MM.1S (cell line): ENCODE measurements at regions not wholly inside any gene's neighbourhood (a gene's known extent, or its start where the extent isn't known, plus 50 kb on each side); places are given as distances from the start of the nearest gene placed in this dataset.

Experiments
- EZH2phosphoT487 ChIP-seq: fragments of 300-600 bp; sonication (generic); IDR thresholded peaks from 2 replicates; pipeline ENCODE4 v1.6.1; 2018; ENCODE audit warnings: antibody characterized with exemption, low read length
- TF ChIP-seq, protein P1 (sequence below): fragments of 300-600 bp; sonication (generic); IDR thresholded peaks from 2 replicates; pipeline ENCODE4 v1.5.1; 2016; ENCODE audit warnings: antibody characterized with exemption, low read length, mixed read lengths

DNA sequence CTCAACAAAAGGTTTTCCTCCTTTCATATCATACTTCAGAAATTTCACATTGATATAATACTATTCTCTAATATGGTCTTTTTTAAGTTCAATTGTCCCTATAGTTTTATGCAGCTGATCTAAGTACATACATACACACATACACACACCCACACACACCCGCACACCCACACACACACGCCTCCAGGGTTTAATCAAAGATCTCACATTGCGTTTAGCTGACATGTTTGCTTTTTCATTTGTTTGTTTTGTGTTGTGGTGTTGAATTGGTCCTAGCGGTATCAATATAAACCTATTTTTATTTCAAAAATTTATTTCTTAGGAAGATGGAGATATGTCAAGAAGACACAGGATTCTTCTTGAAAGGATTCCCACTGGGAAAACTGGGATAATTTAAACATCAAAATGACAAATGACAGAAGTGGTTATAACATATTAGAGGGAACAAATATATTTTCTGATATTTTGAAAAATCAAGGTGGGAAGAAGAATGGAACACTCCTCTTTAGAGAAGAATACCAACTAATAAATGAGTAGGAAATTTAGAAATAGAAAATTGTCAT lies 434.9 kb upstream of the SLC30A5 start:
- TF ChIP-seq, protein P1, sequence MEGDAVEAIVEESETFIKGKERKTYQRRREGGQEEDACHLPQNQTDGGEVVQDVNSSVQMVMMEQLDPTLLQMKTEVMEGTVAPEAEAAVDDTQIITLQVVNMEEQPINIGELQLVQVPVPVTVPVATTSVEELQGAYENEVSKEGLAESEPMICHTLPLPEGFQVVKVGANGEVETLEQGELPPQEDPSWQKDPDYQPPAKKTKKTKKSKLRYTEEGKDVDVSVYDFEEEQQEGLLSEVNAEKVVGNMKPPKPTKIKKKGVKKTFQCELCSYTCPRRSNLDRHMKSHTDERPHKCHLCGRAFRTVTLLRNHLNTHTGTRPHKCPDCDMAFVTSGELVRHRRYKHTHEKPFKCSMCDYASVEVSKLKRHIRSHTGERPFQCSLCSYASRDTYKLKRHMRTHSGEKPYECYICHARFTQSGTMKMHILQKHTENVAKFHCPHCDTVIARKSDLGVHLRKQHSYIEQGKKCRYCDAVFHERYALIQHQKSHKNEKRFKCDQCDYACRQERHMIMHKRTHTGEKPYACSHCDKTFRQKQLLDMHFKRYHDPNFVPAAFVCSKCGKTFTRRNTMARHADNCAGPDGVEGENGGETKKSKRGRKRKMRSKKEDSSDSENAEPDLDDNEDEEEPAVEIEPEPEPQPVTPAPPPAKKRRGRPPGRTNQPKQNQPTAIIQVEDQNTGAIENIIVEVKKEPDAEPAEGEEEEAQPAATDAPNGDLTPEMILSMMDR, result no peak
- no peak for TF ChIP-seq EZH2phosphoT487
